Fibroblast of upper back skin (primary cell): ENCODE measurements at regions not wholly inside any gene's neighbourhood (a gene's known extent, or its start where the extent isn't known, plus 50 kb on each side); places are given as distances from the start of the nearest gene placed in this dataset.
"Not testable (repeated sequence)": the region's sequence is repeated elsewhere in the genome, so short reads cannot be mapped to it uniquely, and the experiment has no call there.

ENCODE experiments used
- DNase-seq: peaks from one replicate; pipeline ENCODE4 v3.0.0-alpha.2; 2013

GRCh38 chr1:168419736-168420135 lies 124.1 kb downstream of the XCL2 start:
- peak; percentile 44 for DNase-seq

GRCh38 chr1:168416220-168416619 lies 127.6 kb downstream of the XCL2 start:
- DNase-seq: no peak

- no peak for DNase-seq
Measured at GRCh38 chr1:168414914-168415313, 128.9 kb downstream of the XCL2 start.

GRCh38 chr1:168410464-168410863 lies 129.8 kb downstream of the TBX19 start:
- DNase-seq: no peak

- DNase-seq: peak; percentile 24
Measured at GRCh38 chr1:168408884-168409283, 128.2 kb downstream of the TBX19 start.

- DNase-seq: no peak
Measured at GRCh38 chr1:168408539-168408865, 127.8 kb downstream of the TBX19 start.

- DNase-seq: no peak
Measured at GRCh38 chr1:168407832-168408538, 127.3 kb downstream of the TBX19 start.

GRCh38 chr1:168405906-168406549 lies 125.4 kb downstream of the TBX19 start:
- no peak for DNase-seq

- no peak for DNase-seq
Measured at GRCh38 chr1:168403140-168403539, 122.5 kb downstream of the TBX19 start.

GRCh38 chr1:168402466-168402865 lies 121.8 kb downstream of the TBX19 start:
- DNase-seq: not testable (repeated sequence)

GRCh38 chr1:168401341-168401740 lies 120.7 kb downstream of the TBX19 start:
- no peak for DNase-seq

- DNase-seq: no peak
Measured at GRCh38 chr1:168400139-168400538, 119.5 kb downstream of the TBX19 start.

GRCh38 chr1:168397806-168398205 lies 117.1 kb downstream of the TBX19 start:
- DNase-seq: no peak

- no peak for DNase-seq
Measured at GRCh38 chr1:168396940-168397684, 116.4 kb downstream of the TBX19 start.

GRCh38 chr1:168396508-168396907 lies 115.8 kb downstream of the TBX19 start:
- no peak for DNase-seq

- DNase-seq: no peak
Measured at GRCh38 chr1:168394858-168395257, 114.2 kb downstream of the TBX19 start.

GRCh38 chr1:168392958-168393549 lies 112.4 kb downstream of the TBX19 start:
- DNase-seq: no peak

- no peak for DNase-seq
Measured at GRCh38 chr1:168391851-168392681, 111.4 kb downstream of the TBX19 start.

GRCh38 chr1:168390271-168390670 lies 109.6 kb downstream of the TBX19 start:
- DNase-seq: no peak

GRCh38 chr1:168387781-168388760 lies 107.4 kb downstream of the TBX19 start:
- no peak for DNase-seq

GRCh38 chr1:168386949-168387586 lies 106.4 kb downstream of the TBX19 start:
- no peak for DNase-seq
